ENCODE measurements at regions not wholly inside any gene's neighbourhood (a gene's known extent, or its start where the extent isn't known, plus 50 kb on each side); places are given as distances from the start of the nearest gene placed in this dataset.

GRCh38 chr11:95702526-95702925, 87.1 kb downstream of the FAM76B start:
- peak; percentile 73 for DNase-seq (ENCODE audit: low read depth)
- TF ChIP-seq CTCF (IDR thresholded peaks at IDR 0.05; ENCODE audit: control insufficient read depth, insufficient read depth, low read depth, low read length, missing control alignments), result no peak
- no peak overlapping the region for H3K4me3 ChIP-seq (ENCODE audit: control insufficient read depth, low read depth, low read length)

GRCh38 chr11:95700471-95700817, 89.1 kb downstream of the FAM76B start:
- DNase-seq (ENCODE audit: low read depth), result no peak
- no peak for TF ChIP-seq CTCF (IDR thresholded peaks at IDR 0.05; ENCODE audit: control insufficient read depth, insufficient read depth, low read depth, low read length, missing control alignments)
- no peak overlapping the region for H3K4me3 ChIP-seq (ENCODE audit: control insufficient read depth, low read depth, low read length)

GRCh38 chr11:95699631-95700470, 89.7 kb downstream of the FAM76B start:
- no peak overlapping the region for H3K4me3 ChIP-seq (ENCODE audit: control insufficient read depth, low read depth, low read length)
- no peak for DNase-seq (ENCODE audit: low read depth)
- no peak for TF ChIP-seq CTCF (IDR thresholded peaks at IDR 0.05; ENCODE audit: control insufficient read depth, insufficient read depth, low read depth, low read length, missing control alignments)

- no peak overlapping the region for H3K4me3 ChIP-seq (ENCODE audit: control insufficient read depth, low read depth, low read length)
- DNase-seq (ENCODE audit: low read depth), result no peak
- no peak for TF ChIP-seq CTCF (IDR thresholded peaks at IDR 0.05; ENCODE audit: control insufficient read depth, insufficient read depth, low read depth, low read length, missing control alignments)
These were observed 90.7 kb downstream of the FAM76B start for GRCh38 chr11:95698676-95699557.

- TF ChIP-seq CTCF (IDR thresholded peaks at IDR 0.05; ENCODE audit: control insufficient read depth, insufficient read depth, low read depth, low read length, missing control alignments), result no peak
- H3K4me3 ChIP-seq (ENCODE audit: control insufficient read depth, low read depth, low read length), result no peak overlapping the region
- DNase-seq (ENCODE audit: low read depth), result no peak
These were observed 91.8 kb downstream of the FAM76B start for GRCh38 chr11:95697614-95698408.

GRCh38 chr11:95695181-95695580, 94.4 kb downstream of the FAM76B start:
- DNase-seq (ENCODE audit: low read depth), result no peak
- no peak for TF ChIP-seq CTCF (IDR thresholded peaks at IDR 0.05; ENCODE audit: control insufficient read depth, insufficient read depth, low read depth, low read length, missing control alignments)
- H3K4me3 ChIP-seq (ENCODE audit: control insufficient read depth, low read depth, low read length), result no peak overlapping the region
